GM23338 (cell line): ENCODE measurements at regions not wholly inside any gene's neighbourhood (a gene's known extent, or its start where the extent isn't known, plus 50 kb on each side); places are given as distances from the start of the nearest gene placed in this dataset.

Experiments
- ATAC-seq: fragments of 200-7000 bp; cut with Tn5 transposase; 3 replicates; pipeline ENCODE4 v1.9.1; 2020
- DNase-seq: peaks from one replicate; pipeline ENCODE4 v3.0.0-alpha.2; 2015; ENCODE audit warnings: low spot score
- H2AFZ ChIP-seq: fragments of 200-600 bp; sonication (generic); 2 replicates; pipeline ENCODE4 v1.8.0; 2016; ENCODE audit warnings: antibody characterized with exemption, mild to moderate bottlenecking, moderate library complexity
- H3F3A ChIP-seq: fragments of 200-600 bp; sonication (generic); replicated peaks from 2 replicates; pipeline ENCODE4 v1.8.0; 2017; ENCODE audit warnings: antibody characterized with exemption, mixed run types, low read depth
- H3K27ac ChIP-seq: fragments of 200-600 bp; sonication (generic); 2 replicates; pipeline ENCODE4 v1.6.1; 2016; ENCODE audit warnings: low read depth
- H3K27me3 ChIP-seq: fragments of 200-600 bp; sonication (generic); 2 replicates; pipeline ENCODE4 v1.8.0; 2016; ENCODE audit warnings: mild to moderate bottlenecking, mixed run types, moderate library complexity; ENCODE audit not compliant: insufficient read depth
- H3K36me3 ChIP-seq: fragments of 200-600 bp; sonication (generic); 2 replicates; pipeline ENCODE4 v1.8.0; 2016; ENCODE audit warnings: mild to moderate bottlenecking; ENCODE audit not compliant: insufficient read depth
- H3K4me1 ChIP-seq: fragments of 200-600 bp; sonication (generic); 2 replicates; pipeline ENCODE4 v1.8.0; 2016; ENCODE audit warnings: mild to moderate bottlenecking, moderate library complexity; ENCODE audit not compliant: insufficient read depth
- H3K4me2 ChIP-seq: fragments of 200-600 bp; sonication (generic); 2 replicates; pipeline ENCODE4 v1.7.1; 2017; ENCODE audit warnings: mixed run types
- H3K4me3 ChIP-seq: fragments of 200-600 bp; sonication (generic); 2 replicates; pipeline ENCODE4 v1.6.1; 2016; ENCODE audit warnings: mixed run types
- H3K79me2 ChIP-seq: fragments of 200-600 bp; sonication (generic); replicated peaks from 2 replicates; pipeline ENCODE4 v1.8.0; 2017; ENCODE audit warnings: mild to moderate bottlenecking; ENCODE audit not compliant: insufficient read depth
- H3K9me2 ChIP-seq: fragments of 200-600 bp; sonication (generic); 2 replicates; pipeline ENCODE4 v1.8.0; 2017; ENCODE audit not compliant: insufficient read depth
- H4K20me1 ChIP-seq: fragments of 200-600 bp; sonication (generic); replicated peaks from 2 replicates; pipeline ENCODE4 v1.8.0; 2017; ENCODE audit warnings: mild to moderate bottlenecking; ENCODE audit not compliant: insufficient read depth
- H3K27ac Mint-ChIP-seq: 2 replicates; pipeline ENCODE4 v1.8.0; 2020; ENCODE audit warnings: inconsistent platforms, mild to moderate bottlenecking, moderate library complexity, mixed read lengths
- H3K27me3 Mint-ChIP-seq: 3 replicates; pipeline ENCODE4 v1.8.0; 2022; ENCODE audit warnings: low read depth, mild to moderate bottlenecking, moderate library complexity, mixed read lengths, inconsistent platforms; ENCODE audit not compliant: insufficient read depth, poor library complexity
- H3K36me3 Mint-ChIP-seq: 3 replicates; pipeline ENCODE4 v1.8.0; 2021; ENCODE audit warnings: low read depth, mild to moderate bottlenecking, inconsistent platforms, moderate library complexity, mixed read lengths
- H3K4me1 Mint-ChIP-seq: 3 replicates; pipeline ENCODE4 v1.8.0; 2020; ENCODE audit warnings: mild to moderate bottlenecking, inconsistent platforms, mixed read lengths
- H3K4me3 Mint-ChIP-seq: 3 replicates; pipeline ENCODE4 v1.8.0; 2021; ENCODE audit warnings: moderate library complexity, mild to moderate bottlenecking, inconsistent platforms, mixed read lengths
- H3K9me3 Mint-ChIP-seq: 3 replicates; pipeline ENCODE4 v1.8.0; 2020; ENCODE audit warnings: moderate library complexity, mild to moderate bottlenecking, inconsistent platforms, mixed read lengths
- CREB1 ChIP-seq: fragments of 250-450 bp; sonication (Bioruptor Pico); IDR thresholded peaks from 2 replicates; pipeline ENCODE4 v1.5.0; 2020; ENCODE audit warnings: low read depth, mild to moderate bottlenecking, moderate library complexity
- EZH2phosphoT487 ChIP-seq: fragments of 200-600 bp; sonication (generic); IDR thresholded peaks from one replicate; pipeline ENCODE4 v1.8.1; 2018; ENCODE audit warnings: antibody characterized with exemption; ENCODE audit not compliant: unreplicated experiment
- STAT1 ChIP-seq: IDR thresholded peaks from one replicate; pipeline ENCODE4 v1.6.1; 2016; ENCODE audit warnings: antibody characterized with exemption; ENCODE audit not compliant: unreplicated experiment
- ZNF114 ChIP-seq: fragments of 250-450 bp; sonication (Bioruptor Pico); IDR thresholded peaks from 2 replicates; pipeline ENCODE4 v1.5.0; 2020; ENCODE audit warnings: mild to moderate bottlenecking, moderate library complexity
- ZNF462 ChIP-seq: fragments of 250-450 bp; sonication (Bioruptor Pico); IDR thresholded peaks from 2 replicates; pipeline ENCODE4 v1.5.0; 2020; ENCODE audit warnings: mild to moderate bottlenecking, moderate library complexity
- TF ChIP-seq, protein P1 (sequence below), 2 experiments: fragments of 200-600 bp in 1 of 2; sonication (generic) in 1 of 2; conservative IDR thresholded peaks; 2 replicates each; pipeline versions ENCODE4 v1.5.1 to v1.6.1; 2016 to 2017; ENCODE audit warnings: antibody characterized with exemption in 2 of 2, low read depth in 2 of 2, mild to moderate bottlenecking in 2 of 2, moderate library complexity in 1 of 2

DNA sequence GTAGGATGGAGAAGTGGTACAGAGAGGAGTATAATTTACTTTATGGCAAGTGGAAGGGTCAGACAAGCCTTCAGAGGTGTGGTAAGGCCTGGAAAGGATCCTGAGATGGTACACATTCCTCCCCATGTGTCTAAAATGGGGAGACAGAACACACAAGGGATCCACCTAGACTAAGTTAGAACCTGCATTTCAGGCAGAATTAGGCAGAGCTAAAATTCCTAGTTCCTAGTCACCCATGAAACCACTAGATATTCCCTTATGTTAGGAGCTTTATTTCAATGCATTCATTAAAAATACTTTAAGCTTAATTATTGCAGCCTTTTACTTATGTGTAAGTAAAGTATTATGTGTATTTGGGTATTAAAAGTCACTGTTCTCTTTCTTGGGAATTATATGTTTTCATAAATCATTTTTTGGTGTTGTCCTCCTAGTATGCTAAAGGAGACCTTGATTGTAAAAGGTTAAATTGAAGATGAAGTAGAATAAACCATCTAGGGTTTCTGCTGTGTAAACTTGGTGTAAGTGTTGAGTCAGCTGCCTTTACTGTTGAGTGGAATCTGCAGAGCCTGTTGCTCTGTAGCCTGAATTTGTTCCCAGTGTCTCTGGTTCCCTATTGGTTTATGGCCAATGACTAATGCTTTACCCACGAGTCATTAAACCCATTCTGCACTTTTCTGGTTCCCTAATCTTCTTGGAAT lies 423.2 kb downstream of the ATP23 start:
- H3K27ac ChIP-seq: no peak overlapping the region
- no peaks in the 10 kb centered on the region for H3K4me1 ChIP-seq
- H3K9me3 Mint-ChIP-seq: no peaks in the 10 kb centered on the region
- H3K4me1 Mint-ChIP-seq: no peaks in the 10 kb centered on the region
- H3K27me3 Mint-ChIP-seq: peaks cover 3% of the 10 kb centered on the region
- no peak for TF ChIP-seq ZNF114 (CRISPR knock-in tag)
- TF ChIP-seq STAT1: no peak
- no peak for TF ChIP-seq EZH2phosphoT487
- TF ChIP-seq ZNF462 (CRISPR knock-in tag): no peak
- no peak for TF ChIP-seq CREB1 (CRISPR knock-in tag)
- TF ChIP-seq, protein P1, sequence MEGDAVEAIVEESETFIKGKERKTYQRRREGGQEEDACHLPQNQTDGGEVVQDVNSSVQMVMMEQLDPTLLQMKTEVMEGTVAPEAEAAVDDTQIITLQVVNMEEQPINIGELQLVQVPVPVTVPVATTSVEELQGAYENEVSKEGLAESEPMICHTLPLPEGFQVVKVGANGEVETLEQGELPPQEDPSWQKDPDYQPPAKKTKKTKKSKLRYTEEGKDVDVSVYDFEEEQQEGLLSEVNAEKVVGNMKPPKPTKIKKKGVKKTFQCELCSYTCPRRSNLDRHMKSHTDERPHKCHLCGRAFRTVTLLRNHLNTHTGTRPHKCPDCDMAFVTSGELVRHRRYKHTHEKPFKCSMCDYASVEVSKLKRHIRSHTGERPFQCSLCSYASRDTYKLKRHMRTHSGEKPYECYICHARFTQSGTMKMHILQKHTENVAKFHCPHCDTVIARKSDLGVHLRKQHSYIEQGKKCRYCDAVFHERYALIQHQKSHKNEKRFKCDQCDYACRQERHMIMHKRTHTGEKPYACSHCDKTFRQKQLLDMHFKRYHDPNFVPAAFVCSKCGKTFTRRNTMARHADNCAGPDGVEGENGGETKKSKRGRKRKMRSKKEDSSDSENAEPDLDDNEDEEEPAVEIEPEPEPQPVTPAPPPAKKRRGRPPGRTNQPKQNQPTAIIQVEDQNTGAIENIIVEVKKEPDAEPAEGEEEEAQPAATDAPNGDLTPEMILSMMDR (conservative IDR thresholded peaks at IDR 0.05; ENCODE audit: low read depth in 2 of 2): no peak
- no peak overlapping the region for H2AFZ ChIP-seq
- H3K27me3 ChIP-seq: no peaks in the 10 kb centered on the region
- no peak overlapping the region for H3K4me3 Mint-ChIP-seq
- H3K9me2 ChIP-seq: no peaks in the 10 kb centered on the region; the same call in none of the 2 replicates
- no peaks in the 10 kb centered on the region for H3F3A ChIP-seq
- DNase-seq (no peak), ATAC-seq (no peak)
- H3K36me3 ChIP-seq: no peaks in the 10 kb centered on the region
- no peak overlapping the region for H3K27ac Mint-ChIP-seq
- H3K4me3 ChIP-seq: no peak overlapping the region
- H3K4me2 ChIP-seq: no peak overlapping the region
- no peaks in the 10 kb centered on the region for H3K36me3 Mint-ChIP-seq
- no peaks in the 10 kb centered on the region for H3K79me2 ChIP-seq
- H4K20me1 ChIP-seq: no peaks in the 10 kb centered on the region
